ENCODE measurements at regions not wholly inside any gene's neighbourhood (a gene's known extent, or its start where the extent isn't known, plus 50 kb on each side); places are given as distances from the start of the nearest gene placed in this dataset.

- TF ChIP-seq EZH2phosphoT487 (IDR thresholded peaks at IDR 0.05; ENCODE audit: insufficient read depth, low read depth) (no peak), EZH2 (IDR thresholded peaks at IDR 0.05; ENCODE audit: insufficient read depth, poor library complexity, severe bottlenecking) (no peak)
Observed at GRCh38 chr4:71236226-71236625, 102.6 kb upstream of the SLC4A4 start.

Measured in GM23248 (cell line).